Epidermal melanocyte (primary cell): ENCODE measurements at regions not wholly inside any gene's neighbourhood (a gene's known extent, or its start where the extent isn't known, plus 50 kb on each side); places are given as distances from the start of the nearest gene placed in this dataset.

Experiments
- DNase-seq: peaks from one replicate; pipeline ENCODE4 v3.0.0; 2011; ENCODE audit warnings: low spot score; ENCODE audit not compliant: insufficient read length

DNA sequence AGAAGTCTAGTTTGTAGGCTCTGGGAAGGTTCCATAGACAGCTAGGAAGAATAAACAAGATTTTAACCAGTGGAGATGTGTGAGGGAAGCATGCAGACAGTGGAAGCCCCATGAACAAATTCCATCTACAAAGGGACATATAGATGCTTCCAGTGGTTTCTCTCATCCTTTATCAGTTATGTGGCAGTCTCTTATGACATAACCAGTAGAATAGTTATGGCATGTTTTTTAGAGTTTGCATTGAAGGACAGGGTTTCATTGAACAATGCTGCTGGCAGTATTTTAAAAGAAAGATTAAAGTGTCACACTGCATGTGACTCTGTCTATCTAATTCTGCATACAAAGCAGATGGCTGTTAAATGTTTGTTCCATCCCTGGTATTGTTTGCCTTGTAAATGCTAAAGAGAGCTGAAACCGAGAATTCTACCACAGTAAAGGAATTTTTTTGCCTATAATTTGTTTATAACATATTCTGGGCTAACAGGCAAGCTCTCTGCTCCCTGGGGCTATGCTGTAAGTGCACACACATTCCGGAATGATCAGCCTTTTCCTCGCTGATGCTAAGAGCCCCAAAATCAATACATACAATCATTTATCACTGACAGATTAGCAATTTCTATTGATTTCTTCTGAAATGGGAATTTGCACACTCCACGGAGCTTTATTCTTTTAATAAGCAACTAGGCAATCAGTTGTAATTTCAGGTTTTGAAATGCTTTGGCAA is 76.8 kb upstream of the PELI1 start:
- no peak for DNase-seq

GRCh38 chr2:64221935-64222334 is 77.7 kb upstream of the PELI1 start:
- no peak for DNase-seq

DNA sequence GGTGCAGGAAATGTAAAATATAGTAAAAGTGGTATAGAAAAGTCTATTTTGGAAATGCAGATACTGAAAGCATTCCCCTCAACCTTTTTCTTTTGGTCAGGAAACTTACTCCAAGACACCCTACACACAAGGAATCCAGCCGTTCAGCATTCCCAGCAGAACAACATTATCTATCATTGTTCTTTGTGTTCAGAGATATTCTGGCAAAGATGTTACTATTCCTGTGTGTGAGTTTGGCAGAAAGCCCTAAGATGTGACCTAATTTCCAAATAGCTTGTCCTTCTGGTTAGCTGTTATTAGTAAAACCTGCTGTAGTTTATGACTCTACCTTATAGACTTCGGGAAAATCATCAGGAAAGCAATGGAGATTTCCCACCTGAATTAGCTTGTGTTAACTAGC is 78.1 kb upstream of the PELI1 start:
- DNase-seq = no peak

DNA sequence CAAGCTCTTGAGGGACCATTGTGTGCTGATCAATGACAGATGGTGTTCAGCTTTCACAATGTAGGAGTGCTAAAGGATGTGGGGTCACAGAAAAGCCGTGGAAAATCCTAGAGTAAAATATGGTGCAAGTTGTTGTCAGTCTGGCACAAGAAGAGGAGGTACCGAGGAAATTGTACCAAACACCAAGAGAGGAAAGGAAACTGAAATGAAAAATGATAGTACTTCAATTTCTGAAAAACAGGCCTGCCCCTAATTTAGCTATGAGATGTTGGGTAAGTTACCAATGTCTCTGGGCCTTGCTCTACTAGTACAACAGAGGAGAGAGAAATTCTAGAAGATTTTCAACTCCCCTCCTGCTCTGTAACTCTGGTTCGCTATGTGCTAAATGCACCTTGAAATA is 78.8 kb upstream of the PELI1 start:
- DNase-seq = no peak

DNA sequence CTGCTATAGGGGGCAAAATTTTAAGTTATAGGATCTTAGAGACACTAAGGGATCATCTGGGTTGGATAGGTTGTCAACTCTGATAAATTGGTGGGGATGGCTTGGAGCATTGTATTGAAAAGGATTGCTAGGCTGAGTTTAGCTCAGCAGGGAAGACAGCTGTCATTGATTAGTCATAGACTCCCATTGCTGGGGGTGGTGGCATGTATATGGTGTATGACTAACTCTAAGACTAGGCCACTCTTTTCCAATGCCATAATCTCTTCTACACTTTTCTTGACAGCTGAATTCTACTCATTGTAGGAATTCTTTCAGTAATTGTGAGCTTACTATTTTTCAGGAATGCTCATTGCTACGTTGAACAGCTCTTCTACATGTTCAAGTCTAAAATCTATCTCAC is 81.3 kb upstream of the PELI1 start:
- no peak for DNase-seq

GRCh38 chr2:64226611-64227010 is 82.4 kb upstream of the PELI1 start:
- no peak for DNase-seq

DNA sequence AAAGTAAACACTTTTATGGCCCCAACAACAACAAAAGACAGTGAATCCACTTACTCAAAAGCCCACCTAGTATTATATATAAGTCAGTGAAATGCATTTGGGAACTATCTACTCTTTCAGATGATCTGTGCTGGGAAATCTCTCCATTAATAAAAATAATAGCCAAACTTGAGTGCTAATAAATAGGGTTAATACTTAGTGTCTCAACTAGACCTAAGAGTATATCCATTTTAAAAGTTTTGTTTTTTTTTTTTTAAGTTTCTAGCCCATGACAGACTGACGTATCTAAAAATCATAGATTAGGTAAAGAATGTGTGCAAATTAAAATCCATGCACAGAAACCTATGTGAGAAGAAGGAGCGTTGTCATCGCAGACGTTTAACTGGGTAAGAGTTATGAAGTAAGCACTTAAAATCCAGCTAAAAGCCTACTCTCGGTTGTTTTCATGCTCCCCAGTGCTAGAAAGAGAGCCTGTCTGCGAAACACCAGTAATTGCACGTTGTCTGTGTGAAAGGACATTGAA is 83.4 kb upstream of the PELI1 start:
- DNase-seq = no peak

- peak; percentile 70 for DNase-seq
Observed at GRCh38 chr2:64228126-64228678, 84.0 kb upstream of the PELI1 start.

- DNase-seq = no peak
Observed at GRCh38 chr2:64228918-64229317, 84.7 kb upstream of the PELI1 start.

- DNase-seq = no peak
Observed at GRCh38 chr2:64230540-64230939, 86.3 kb upstream of the PELI1 start.

GRCh38 chr2:64232266-64232665 is 88.0 kb upstream of the PELI1 start:
- no peak for DNase-seq

GRCh38 chr2:64233376-64233922 is 89.2 kb upstream of the PELI1 start:
- DNase-seq = no peak

DNA sequence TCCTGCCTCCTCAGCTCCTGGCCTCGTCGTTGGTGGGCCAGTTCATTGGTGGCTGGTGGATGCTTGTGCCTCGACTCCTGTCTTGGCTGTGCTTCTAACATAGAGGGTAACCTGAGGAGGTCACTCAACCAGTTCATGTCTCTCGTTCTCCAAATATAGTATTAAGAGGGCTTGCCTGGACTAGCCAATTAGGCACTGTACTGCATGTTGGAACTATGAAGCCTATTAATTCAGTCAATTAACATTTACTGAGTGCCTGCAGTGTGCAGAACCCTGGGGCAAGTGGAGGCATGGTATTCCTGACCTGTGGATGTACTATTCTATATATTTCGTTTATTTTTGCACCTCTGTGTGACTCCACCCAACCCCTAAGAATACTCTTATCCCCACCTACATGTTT is 89.9 kb upstream of the PELI1 start:
- no peak for DNase-seq

DNA sequence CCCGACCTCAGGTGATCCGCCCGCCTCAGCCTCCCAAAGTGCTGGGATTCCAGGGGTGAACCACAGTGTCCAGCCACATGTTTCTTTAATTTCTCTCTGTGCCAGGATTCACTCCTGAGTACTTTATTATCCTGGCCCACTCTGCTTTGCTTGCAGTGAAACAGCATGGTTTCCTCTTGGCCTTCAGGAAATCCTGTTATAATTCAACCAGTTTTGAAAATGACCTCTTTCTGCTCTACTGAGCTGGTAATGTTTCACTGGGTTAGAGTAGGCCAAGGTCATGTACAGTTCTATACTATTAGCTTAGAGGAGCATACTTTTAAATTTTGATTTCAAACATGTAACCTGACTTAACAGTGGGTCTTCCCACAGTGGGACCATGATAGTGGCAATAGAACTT is 90.6 kb upstream of the PELI1 start:
- DNase-seq = no peak

DNA sequence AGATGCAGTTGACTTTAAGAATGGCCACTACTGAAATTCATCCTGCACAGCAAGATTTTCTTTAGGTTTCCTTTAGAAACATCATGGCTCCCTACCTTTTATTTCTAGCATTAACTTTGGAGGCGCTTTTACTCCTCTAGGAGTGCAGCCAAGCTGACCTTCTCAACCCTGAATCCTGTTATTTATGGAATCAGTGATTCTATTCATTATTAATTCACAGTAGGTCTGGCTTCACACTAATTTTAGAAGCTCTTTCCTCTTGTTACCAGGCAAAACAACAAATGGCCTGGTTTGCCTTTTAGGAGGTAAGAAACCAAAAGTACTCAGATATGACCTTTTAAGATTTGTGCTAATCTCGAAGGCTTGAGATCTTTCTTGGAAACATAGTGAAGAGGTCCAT is 93.0 kb upstream of the PELI1 start:
- DNase-seq = no peak

DNA sequence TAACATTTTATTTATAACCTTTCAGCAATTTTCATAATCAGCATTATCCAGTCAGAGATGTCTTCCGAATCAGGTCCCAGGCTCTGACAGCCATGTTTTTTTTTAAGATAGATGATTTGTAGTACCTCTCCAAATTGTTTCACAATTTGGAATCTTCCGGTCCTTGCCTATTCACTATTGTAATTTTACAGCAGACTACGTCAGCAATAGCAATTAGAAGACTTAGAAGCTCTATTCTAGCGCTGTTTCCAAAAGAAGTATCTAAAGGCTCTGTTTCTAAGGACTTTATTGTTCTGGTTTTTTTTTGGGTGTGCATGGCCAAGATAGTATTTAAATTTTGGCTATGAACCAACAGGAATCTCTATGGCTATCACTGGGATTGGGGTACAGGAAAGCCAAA is 94.6 kb upstream of the PELI1 start:
- no peak for DNase-seq

DNA sequence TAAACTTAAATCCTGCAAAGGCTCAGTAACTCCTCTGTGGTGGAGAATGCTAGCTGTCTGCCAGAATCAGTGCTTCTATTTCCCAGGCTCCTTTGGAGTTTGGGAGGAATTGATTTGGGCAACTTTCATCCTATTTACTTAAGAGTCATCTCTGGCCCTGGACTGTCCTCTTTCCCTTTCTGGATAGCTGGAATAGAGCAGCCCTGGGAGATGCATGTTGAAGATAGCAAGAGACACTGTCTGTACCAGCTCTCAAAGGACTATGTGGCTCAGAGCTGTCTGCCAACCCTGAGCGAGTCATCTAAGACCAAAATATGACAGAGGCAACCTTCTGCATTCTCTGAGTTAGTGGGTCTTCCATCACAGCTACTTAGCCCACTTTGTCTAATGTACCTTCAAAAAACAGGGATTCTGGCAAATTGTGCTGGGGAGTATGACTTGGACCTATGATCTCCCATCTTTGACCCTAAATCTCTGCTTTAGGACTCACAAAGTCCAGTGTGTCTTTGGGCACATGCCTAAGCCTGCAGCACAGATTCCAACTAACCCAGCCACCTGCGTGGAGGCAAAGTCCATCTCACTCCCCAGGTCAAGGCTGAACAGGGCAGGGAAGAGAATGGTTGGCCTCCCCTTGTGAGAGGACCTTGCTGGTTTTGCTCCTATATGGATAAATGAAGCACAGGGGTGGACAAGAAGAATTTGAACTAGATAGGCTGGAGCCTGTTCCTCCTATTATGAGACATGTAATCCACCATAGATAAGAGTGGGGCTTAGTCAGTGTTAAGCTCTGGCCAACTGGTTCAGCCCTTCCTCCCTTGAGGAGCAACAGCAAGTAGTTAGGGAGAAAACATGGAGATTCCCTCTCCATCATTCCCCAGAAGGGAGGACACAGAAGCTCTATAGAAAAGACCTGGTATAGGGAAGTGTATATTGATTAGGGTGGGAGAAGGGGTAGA is 99.1 kb upstream of the PELI1 start:
- DNase-seq = no peak

DNA sequence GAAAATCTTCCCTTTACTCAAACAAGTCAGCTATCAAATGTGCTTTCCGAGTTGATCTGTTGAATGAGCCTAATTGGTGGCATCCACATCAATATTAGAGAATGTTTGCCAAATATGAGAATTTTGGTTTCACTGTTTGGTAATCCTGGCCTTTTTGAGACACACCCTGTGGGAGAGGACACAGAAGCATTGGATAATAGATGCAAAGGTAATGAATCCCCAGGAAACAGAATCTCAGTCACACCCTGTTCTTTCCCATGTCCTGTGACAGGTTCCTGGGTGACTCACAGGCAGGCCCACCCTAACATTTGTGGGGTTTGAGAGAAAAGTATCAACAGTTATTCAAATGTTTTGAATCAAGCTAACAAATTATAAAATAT is 99.8 kb upstream of the PELI1 start:
- DNase-seq = no peak

- DNase-seq = no peak
Observed at GRCh38 chr2:64245631-64246030, 101.4 kb upstream of the PELI1 start.

DNA sequence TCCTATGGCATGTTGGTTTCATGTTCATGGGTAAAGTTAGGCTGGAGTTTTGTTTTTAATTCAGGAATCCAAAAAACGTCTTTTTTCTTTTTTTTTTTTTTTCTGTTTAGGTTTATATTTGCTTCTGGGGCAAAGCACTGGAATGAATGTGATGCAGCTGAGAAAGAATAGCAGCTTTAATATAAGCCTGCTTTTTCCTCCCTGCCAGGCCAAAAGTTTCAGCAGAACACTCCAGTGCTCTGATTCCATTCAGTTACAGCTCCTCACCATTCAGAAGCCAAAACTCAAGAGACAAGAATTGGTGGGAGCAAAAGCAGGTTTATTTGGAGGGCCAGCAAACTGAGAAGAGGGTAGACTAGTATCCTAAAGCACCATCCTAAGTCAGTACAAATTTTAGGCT is 102.7 kb upstream of the PELI1 start:
- no peak for DNase-seq

- no peak for DNase-seq
Observed at GRCh38 chr2:64249426-64249825, 105.2 kb upstream of the PELI1 start.

DNA sequence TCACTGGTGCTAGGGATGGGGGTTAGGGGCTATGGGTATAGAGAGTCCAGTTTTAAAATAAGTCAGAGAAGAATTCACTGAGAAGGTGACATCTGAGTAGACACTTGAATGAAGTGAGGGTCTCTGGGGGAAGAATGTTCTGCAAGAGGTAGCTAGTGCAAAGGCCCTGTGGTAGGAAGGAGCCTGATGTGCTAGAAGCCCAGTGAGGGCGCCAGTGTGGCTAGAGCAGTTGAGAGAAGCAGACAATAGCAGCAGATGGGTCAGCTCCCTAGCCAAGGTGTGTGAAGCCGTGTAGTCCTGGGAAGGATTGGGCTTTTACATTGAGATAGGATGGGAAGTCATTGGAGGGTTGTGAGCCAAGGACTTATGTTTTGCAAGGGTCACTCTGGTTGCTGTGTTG is 105.8 kb upstream of the PELI1 start:
- no peak for DNase-seq
